HG03066 (cell line): ENCODE measurements at regions not wholly inside any gene's neighbourhood (a gene's known extent, or its start where the extent isn't known, plus 50 kb on each side); places are given as distances from the start of the nearest gene placed in this dataset.
"Not testable (repeated sequence)": the region's sequence is repeated elsewhere in the genome, so short reads cannot be mapped to it uniquely, and the experiment has no call there.

Experiments used
- ATAC-seq: cut with Tn5 transposase; IDR thresholded peaks from one replicate; pipeline ENCODE4 v1.9.1; 2021; ENCODE audit warnings: low read depth; ENCODE audit not compliant: unreplicated experiment

GRCh38 chr2:4024605-4025004, 321.2 kb downstream of the DCDC2C start:
- ATAC-seq: no peak

GRCh38 chr2:4029081-4029480, 325.7 kb downstream of the DCDC2C start:
- no peak for ATAC-seq

DNA sequence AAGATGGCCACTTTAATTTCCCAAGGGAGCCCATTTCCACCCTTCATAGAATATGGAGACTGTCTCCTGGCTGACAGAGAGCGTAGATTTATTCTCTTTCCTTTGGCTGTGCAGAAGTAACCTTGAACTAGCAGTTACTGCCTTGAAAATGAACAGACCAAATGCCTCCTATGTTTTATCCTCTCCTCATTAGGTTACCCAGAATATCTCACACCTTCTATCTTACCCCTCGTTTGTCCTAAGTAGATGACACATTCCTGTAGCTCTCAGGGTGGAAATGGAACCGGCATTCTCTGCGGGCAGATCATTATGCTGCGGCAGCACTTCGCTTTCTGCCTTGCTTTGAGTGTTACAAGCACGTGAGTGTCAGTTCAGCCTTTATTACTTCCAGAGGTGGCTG, 336.5 kb downstream of the DCDC2C start:
- no peak for ATAC-seq

- ATAC-seq: no peak
Observed at GRCh38 chr2:4047961-4048891, 344.9 kb downstream of the DCDC2C start.

DNA sequence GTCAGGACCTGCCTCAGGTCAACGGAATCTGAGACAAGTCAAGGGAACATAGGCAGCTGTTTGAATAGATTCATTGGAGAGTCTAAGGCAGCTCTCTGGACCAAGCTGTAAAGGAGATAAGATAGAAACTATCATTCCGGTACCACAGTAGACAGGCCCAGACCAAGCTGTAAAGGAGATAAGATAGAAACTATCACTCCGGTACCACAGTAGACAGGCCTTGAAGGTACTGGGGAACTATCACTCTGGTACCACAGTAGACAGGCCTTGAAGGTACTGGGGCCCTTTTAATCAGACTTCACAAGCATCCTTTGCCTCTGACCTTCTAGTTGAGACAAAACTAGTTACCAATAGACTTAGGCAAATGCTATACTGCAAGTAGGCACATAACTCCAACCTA, 346.1 kb downstream of the DCDC2C start:
- ATAC-seq: no peak

DNA sequence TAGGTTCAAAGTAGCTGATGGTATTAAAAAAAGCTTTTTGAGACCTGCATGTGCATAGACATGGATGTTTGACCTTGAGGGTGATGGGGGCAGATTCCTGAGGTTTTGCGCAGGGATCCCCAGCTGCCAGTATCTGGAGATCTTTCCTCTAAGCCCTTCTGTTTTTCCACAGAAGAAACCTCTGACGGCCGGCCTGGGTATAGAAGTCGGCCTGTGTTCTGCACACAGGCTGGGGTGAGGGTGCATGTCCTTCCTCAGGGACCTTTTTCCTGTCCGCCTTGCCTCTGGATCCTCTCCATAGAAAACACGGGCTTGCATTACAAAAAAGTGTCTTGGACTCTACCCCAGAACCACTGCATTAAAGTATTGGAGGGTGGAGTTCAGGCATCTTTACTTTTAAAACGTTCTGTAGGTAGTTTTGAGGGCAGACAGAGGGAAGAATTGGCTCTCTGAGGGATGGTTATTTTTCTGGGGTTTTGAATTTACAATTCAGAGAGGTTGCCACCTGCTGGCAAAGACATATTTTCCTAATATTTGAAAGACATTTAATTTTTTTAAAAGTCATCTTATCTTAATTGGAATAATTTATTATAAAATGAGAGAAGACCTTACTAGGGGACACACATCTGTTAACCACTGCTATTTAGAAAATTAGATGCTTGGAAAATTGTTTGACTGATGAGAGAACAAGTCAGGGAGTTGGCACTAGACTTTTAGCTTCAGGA, 350.6 kb downstream of the DCDC2C start:
- no peak for ATAC-seq

DNA sequence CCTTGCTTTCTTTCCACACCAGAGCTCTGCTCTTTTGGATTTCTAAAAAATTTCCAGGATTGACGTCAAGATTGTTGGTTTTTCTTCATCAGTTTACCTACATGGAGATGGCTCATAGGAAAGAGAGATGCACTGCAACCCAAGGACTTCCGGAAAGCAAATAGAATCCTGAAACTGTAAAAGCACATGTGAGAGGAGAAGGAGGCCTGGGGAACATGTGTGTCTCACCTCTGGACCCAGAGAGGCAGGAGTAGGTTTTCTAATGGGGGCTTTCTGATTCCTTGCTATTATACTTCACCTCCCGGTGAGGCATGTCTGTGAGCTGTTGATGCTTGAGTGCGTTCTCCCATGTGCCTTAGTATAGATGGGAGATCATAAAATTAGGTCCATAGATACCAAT, 362.8 kb downstream of the DCDC2C start:
- ATAC-seq: no peak

DNA sequence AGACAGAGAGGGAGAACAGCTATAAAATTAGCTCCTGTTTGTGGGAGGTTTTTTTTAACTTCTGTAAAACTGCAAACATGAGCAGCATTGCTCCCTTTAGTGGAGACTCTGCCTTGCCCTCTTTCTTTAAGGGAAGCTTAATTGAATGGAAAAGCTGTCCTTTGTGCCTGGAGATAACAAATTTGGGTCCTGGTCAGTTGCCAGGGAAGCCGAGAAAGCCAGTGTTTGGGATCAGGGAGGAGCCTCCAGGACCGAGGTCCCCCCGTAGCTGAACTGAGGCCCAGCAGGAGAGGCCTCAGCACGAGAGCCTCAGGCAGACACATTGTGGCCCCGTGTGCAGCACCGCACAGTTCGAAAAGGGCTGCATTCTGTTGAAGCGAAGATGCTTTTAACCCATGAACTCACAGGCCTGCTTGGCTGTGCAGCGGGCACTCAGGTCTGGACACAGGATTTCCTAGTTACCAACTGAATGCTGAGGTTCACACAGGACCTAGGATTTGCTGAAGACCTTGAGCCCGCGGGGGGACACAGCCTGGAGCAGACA, 369.7 kb downstream of the DCDC2C start:
- ATAC-seq: no peak

DNA sequence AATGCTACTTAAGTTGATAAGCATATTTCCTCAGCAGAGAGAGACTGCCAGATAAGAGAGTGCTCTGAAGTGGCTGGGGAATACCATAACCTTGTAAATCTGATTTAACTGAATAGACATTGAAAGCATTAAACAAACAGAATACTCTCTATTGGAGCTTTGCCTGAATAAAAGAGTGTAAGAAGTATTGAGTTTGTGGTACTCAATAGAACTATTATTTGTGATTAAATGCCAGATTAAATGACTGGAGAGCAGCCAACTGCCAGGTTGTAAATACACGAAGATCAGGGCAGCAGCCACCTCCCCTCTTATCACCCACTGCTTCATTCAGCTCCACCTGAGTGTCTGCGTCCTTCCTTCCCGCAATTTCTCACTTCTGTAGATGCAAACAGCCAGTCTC, 373.6 kb downstream of the DCDC2C start:
- no peak for ATAC-seq

- no peak for ATAC-seq
Observed at GRCh38 chr2:4085186-4085585, 381.8 kb downstream of the DCDC2C start.

DNA sequence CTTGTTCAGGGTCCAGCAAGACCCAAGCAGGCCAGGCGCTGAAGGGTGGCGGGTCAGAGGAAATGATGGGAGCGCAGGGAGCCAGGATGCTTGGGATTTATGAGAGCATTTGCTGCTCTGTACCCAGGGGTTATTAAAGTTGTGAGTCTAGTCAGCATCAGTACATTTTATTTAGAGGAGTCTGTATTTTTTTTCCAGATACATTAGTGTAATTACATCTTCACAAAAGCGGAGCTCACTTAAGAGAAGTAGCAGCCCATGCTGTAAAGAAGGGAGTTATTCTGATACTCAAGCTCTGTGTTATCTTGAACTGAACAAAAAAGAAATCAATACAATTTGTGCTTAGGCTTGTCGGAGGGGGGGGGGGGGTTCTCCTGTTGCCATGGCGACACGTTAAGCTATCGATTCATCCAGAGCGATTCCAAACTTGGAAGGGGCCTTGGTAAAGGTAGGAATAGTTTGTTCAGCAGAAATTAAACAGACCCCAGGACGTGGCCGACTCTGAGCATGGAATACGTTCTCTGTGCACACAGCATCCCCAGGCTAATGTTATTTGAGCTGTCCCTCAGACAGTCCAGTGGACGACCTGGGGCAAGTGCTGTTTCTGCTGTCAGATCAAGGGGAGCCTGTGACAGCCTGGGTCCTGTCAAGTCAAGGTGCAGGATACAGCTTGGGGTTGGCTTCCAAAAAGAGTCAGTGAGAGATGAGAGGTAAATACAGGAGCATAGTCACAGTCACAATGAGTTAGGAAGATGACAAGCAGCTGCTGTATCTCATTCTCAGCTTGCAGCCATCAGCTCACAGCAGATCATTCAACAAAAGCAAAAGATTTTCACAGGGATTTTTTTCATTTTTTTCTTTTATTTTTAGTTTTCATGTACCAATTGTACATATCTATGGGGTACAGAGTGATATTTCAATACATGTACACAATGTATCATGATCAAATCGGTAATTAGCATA, 387.6 kb downstream of the DCDC2C start:
- no peak for ATAC-seq

DNA sequence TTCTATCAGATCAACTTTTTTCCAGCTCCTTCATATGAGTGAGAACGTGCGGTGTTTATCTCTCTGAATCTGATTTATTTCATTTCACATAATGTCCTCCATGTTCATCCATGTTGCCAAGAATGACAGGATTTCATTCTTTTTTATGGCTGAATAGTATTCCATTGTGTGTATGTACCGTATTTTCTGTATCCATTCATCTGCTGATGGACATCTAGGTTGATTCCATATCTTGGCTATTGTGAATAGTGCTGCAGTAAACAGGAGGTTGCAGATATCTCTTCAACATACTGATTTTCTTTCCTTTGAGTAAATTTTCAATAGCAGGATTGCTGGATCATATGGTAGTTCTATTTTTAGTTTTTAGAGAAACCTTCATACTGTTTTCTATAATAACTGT, 388.5 kb downstream of the DCDC2C start:
- ATAC-seq: no peak

- ATAC-seq: no peak
Observed at GRCh38 chr2:4094743-4095142, 391.4 kb downstream of the DCDC2C start.

GRCh38 chr2:4096978-4097766, 393.8 kb downstream of the DCDC2C start:
- ATAC-seq: no peak

- ATAC-seq: no peak
Observed at GRCh38 chr2:4098137-4098536, 394.8 kb downstream of the DCDC2C start.

DNA sequence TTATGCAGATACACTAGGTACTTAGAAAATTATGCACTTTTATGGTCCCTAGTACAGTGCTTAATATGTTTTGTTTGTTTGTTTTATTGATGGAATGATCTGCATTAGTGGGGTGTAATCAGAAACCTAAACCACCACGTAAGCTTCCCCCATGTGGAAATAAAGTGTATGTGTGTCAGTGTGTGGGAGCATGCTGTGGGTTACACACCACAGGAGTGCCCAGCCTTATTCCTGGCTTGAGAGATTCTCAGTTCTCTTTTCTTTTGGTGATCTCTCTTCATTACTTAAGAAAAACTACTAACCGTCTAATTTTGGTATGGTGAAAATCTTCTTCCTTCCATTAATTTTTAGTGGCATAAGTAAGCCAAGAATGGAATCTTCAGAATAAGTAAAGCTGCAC, 398.6 kb downstream of the DCDC2C start:
- ATAC-seq: no peak

DNA sequence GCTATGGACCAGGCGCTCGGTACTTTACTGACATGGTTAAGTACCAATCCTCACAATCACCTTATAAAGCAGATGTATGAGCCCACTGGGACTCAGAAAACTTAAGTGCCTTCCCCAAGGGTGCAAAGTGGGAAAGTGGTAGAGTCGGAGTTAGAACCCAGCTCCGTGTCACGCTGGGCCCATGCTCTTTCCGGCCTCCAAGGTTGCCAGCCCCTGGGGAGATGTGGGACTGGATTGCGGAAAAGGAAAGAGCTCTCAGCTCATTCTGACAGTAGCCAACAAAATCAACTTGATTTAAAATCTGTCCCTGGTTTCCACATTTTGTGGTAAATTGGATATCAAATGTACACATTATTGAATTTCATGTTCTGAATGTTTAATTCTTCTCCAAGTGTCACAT, 403.8 kb downstream of the DCDC2C start:
- ATAC-seq: no peak

DNA sequence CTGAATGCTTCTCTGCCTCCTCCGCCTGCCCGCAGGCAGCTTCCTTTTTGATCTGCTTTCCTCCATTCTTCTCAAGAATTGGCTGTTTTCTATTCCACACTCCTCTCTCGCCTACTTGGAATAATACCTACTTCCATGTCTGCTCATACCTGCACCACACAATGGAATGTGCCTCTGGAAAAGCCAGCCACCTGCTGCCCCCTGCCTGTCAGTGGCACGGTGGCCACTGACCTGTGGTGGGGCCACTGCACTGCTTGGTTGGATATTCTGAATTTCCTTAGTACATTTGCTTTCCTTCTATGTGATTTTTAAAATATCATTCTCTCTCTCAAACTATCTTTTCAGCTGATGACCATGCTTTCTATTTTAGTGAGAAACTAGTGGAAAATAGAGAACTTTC, 406.9 kb downstream of the DCDC2C start:
- no peak for ATAC-seq

- ATAC-seq: not testable (repeated sequence)
Observed at GRCh38 chr2:4115435-4115834, 412.1 kb downstream of the DCDC2C start.

DNA sequence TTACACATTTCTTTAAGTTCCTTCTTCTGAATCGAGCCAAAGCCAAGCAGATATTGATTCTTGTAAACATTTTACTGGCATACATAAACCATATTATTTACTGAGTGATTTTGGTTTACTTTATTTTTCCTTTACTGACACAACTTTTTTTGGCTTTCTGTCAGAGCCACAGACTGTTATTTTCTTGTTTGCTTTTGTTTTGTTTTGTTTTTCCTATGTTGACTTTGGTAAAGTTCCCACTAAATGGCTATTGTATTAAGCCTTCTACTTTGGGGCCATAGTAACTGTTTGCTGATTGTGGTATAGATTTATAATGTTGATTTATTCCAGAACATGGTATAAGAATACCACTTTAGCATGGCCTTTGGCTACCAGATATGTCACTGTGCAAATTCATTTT, 419.4 kb downstream of the DCDC2C start:
- ATAC-seq: no peak
